H9 (cell line): ENCODE measurements at regions not wholly inside any gene's neighbourhood (a gene's known extent, or its start where the extent isn't known, plus 50 kb on each side); places are given as distances from the start of the nearest gene placed in this dataset.

Experiments
- DNase-seq: peaks from one replicate; pipeline ENCODE4 v3.0.0-alpha.2; 2017
- H2AFZ ChIP-seq: one replicate; pipeline ENCODE4 v1.6.1; 2013; ENCODE audit warnings: mild to moderate bottlenecking, low read length, control low read depth, moderate library complexity
- H2AK5ac ChIP-seq: 2 replicates; pipeline ENCODE4 v1.6.1; 2013; ENCODE audit warnings: low read length, control low read depth, mixed read lengths; ENCODE audit not compliant: insufficient read length
- H2BK120ac ChIP-seq: one replicate; pipeline ENCODE4 v1.6.1; 2013; ENCODE audit warnings: low read depth, mild to moderate bottlenecking, low read length, control low read depth, inconsistent platforms; ENCODE audit not compliant: poor library complexity, severe bottlenecking
- H2BK12ac ChIP-seq: 2 replicates; pipeline ENCODE4 v1.6.1; 2013; ENCODE audit warnings: low read length, control low read depth, mixed read lengths, low read depth; ENCODE audit not compliant: insufficient read length
- H2BK15ac ChIP-seq: 2 replicates; pipeline ENCODE4 v1.6.1; 2013; ENCODE audit warnings: low read depth, low read length, control low read depth
- H2BK20ac ChIP-seq: one replicate; pipeline ENCODE4 v1.6.1; 2013; ENCODE audit warnings: low read depth, mild to moderate bottlenecking, low read length, control low read depth, inconsistent platforms; ENCODE audit not compliant: poor library complexity, severe bottlenecking
- H2BK5ac ChIP-seq: 2 replicates; pipeline ENCODE4 v1.6.1; 2013; ENCODE audit warnings: low read length, control low read depth, mixed read lengths; ENCODE audit not compliant: insufficient read length
- H3K14ac ChIP-seq: 2 replicates; pipeline ENCODE4 v1.6.1; 2013; ENCODE audit warnings: low read length, control low read depth; ENCODE audit not compliant: insufficient read depth
- H3K18ac ChIP-seq: 2 replicates; pipeline ENCODE4 v1.6.1; 2013; ENCODE audit warnings: low read depth, mild to moderate bottlenecking, mixed read lengths, low read length, control low read depth; ENCODE audit not compliant: insufficient read length
- H3K23ac ChIP-seq: 2 replicates; pipeline ENCODE4 v1.6.1; 2013; ENCODE audit warnings: low read length, control low read depth, mixed read lengths, low read depth; ENCODE audit not compliant: insufficient read length
- H3K23me2 ChIP-seq: 2 replicates; pipeline ENCODE4 v1.6.1; 2013; ENCODE audit warnings: low read depth, mild to moderate bottlenecking, mixed read lengths, low read length, control low read depth; ENCODE audit not compliant: insufficient read length, poor library complexity, severe bottlenecking
- H3K27ac ChIP-seq: 2 replicates; pipeline ENCODE4 v1.5.1; 2013; ENCODE audit warnings: low read length, control low read depth, mixed read lengths, low read depth; ENCODE audit not compliant: insufficient read length
- H3K27me3 ChIP-seq: 2 replicates; pipeline ENCODE4 v1.6.1; 2013; ENCODE audit warnings: low read length, control low read depth, inconsistent platforms; ENCODE audit not compliant: insufficient read depth
- H3K4ac ChIP-seq: 2 replicates; pipeline ENCODE4 v1.6.1; 2013; ENCODE audit warnings: low read depth, mild to moderate bottlenecking, control low read depth, inconsistent platforms, low read length, moderate library complexity
- H3K4me1 ChIP-seq: 2 replicates; pipeline ENCODE4 v1.6.1; 2013; ENCODE audit warnings: low read length, control low read depth, inconsistent platforms; ENCODE audit not compliant: insufficient read depth
- H3K4me2 ChIP-seq: 2 replicates; pipeline ENCODE4 v1.6.1; 2013; ENCODE audit warnings: low read length, control low read depth, mixed read lengths; ENCODE audit not compliant: insufficient read length, insufficient read depth
- H3K56ac ChIP-seq: 2 replicates; pipeline ENCODE4 v1.6.1; 2013; ENCODE audit warnings: low read depth, mild to moderate bottlenecking, mixed read lengths, low read length, control low read depth; ENCODE audit not compliant: insufficient read length
- H3K79me1 ChIP-seq: 2 replicates; pipeline ENCODE4 v1.6.1; 2013; ENCODE audit warnings: low read depth, mild to moderate bottlenecking, moderate library complexity, low read length, control low read depth, inconsistent platforms; ENCODE audit not compliant: insufficient read depth, poor library complexity, severe bottlenecking
- H3K79me2 ChIP-seq: 2 replicates; pipeline ENCODE4 v1.6.1; 2013; ENCODE audit warnings: low read length, control low read depth, inconsistent platforms; ENCODE audit not compliant: insufficient read depth
- H3K9ac ChIP-seq: 2 replicates; pipeline ENCODE4 v1.6.1; 2013; ENCODE audit warnings: low read length, control low read depth, mixed read lengths; ENCODE audit not compliant: insufficient read length; ENCODE audit errors: extremely low read depth
- H3K9me3 ChIP-seq: one replicate; pipeline ENCODE4 v1.6.1; 2013; ENCODE audit warnings: low read depth, low read length, inconsistent platforms; ENCODE audit not compliant: control insufficient read depth
- H3T11ph ChIP-seq: one replicate; pipeline ENCODE4 v1.6.1; 2013; ENCODE audit warnings: mild to moderate bottlenecking, low read length, control low read depth, inconsistent platforms
- H4K20me1 ChIP-seq: one replicate; pipeline ENCODE4 v1.6.1; 2013; ENCODE audit not compliant: control insufficient read depth, insufficient read length, insufficient read depth
- H4K5ac ChIP-seq: 2 replicates; pipeline ENCODE4 v1.6.1; 2013; ENCODE audit warnings: low read depth, mild to moderate bottlenecking, mixed read lengths, low read length, control low read depth; ENCODE audit not compliant: insufficient read length
- H4K8ac ChIP-seq: replicated peaks from 2 replicates; pipeline ENCODE4 v1.6.1; 2013; ENCODE audit warnings: low read length, control low read depth, mixed read lengths, low read depth; ENCODE audit not compliant: insufficient read length
- H4K91ac ChIP-seq: 2 replicates; pipeline ENCODE4 v1.6.1; 2013; ENCODE audit warnings: low read depth, mild to moderate bottlenecking, moderate library complexity, mixed read lengths, low read length, control low read depth; ENCODE audit not compliant: insufficient read length
- H3K27ac Mint-ChIP-seq, 3 experiments: 2 replicates in 2 of 3; 3 replicates in 1 of 3; pipeline ENCODE4 v1.8.0; 2020 to 2021; ENCODE audit warnings: mixed read lengths in 3 of 3, mild to moderate bottlenecking in 1 of 3, moderate library complexity in 1 of 3
- H3K27me3 Mint-ChIP-seq: 2 replicates; pipeline ENCODE4 v1.8.0; 2021; ENCODE audit warnings: low read depth, mild to moderate bottlenecking, moderate library complexity, mixed read lengths
- H3K36me3 Mint-ChIP-seq, 3 experiments: 2 replicates in 2 of 3; 3 replicates in 1 of 3; pipeline ENCODE4 v1.8.0; 2020 to 2021; ENCODE audit warnings: low read depth in 3 of 3, mixed read lengths in 3 of 3; ENCODE audit not compliant: insufficient read depth in 1 of 3
- H3K4me1 Mint-ChIP-seq, 2 experiments: 2 replicates each; pipeline ENCODE4 v1.8.0; 2020; ENCODE audit warnings: mixed read lengths in 2 of 2
- H3K4me3 Mint-ChIP-seq, 2 experiments: 2 replicates in 1 of 2; 3 replicates in 1 of 2; pipeline ENCODE4 v1.8.0; 2020 to 2021; ENCODE audit warnings: mild to moderate bottlenecking in 2 of 2, mixed read lengths in 2 of 2, moderate library complexity in 1 of 2
- H3K9me3 Mint-ChIP-seq, 2 experiments: 2 replicates in 1 of 2; 3 replicates in 1 of 2; pipeline ENCODE4 v1.8.0; 2020; ENCODE audit warnings: mild to moderate bottlenecking in 2 of 2, mixed read lengths in 2 of 2, moderate library complexity in 1 of 2
- WGBS: extraction: QIAGEN DNeasy Blood & Tissue Kit; methylation state at CpG from one replicate; pipeline ENCODE4 v1.1.7; 2013; ENCODE audit warnings: missing lambda C conversion rate, low lambda C conversion rate, mixed read lengths; ENCODE audit not compliant: insufficient read length; ENCODE audit errors: extremely low coverage; 5-methylcytosine and 5-hydroxymethylcytosine counted together
- TF ChIP-seq, protein P1 (sequence below): fragments of 200-600 bp; sonication (generic); conservative IDR thresholded peaks from 3 replicates; pipeline ENCODE4 v1.8.0; 2021; ENCODE audit warnings: antibody characterized with exemption, mild to moderate bottlenecking

GRCh38 chr1:18556364-18556763 is 74.3 kb upstream of the PAX7 start:
- no peak overlapping the region for H4K8ac ChIP-seq
- no peak overlapping the region for H3K18ac ChIP-seq
- Mint-ChIP-seq H3K36me3 (no peaks in the 10 kb centered on the region), H3K27me3 (peaks cover 85% of the 10 kb centered on the region), H3K9me3 (no peaks in the 10 kb centered on the region; a peak in 1 of 5 replicates), H3K4me1 (peaks cover 30 to 40% of the 10 kb centered on the region in 2 experiments), H3K4me3 (peak overlapping the region in 1 of 2 experiments; percentile 28; a peak in 1 of 5 replicates), H3K27ac (no peak overlapping the region)
- no peak overlapping the region for H2AFZ ChIP-seq
- H3K14ac ChIP-seq, result no peak overlapping the region
- WGBS, result no CpG with 5 or more reads among the region's 4 CpGs
- H4K91ac ChIP-seq, result no peak overlapping the region
- no peaks in the 10 kb centered on the region for H3K79me1 ChIP-seq
- no peak overlapping the region for H2BK12ac ChIP-seq
- no peak overlapping the region for H3K4ac ChIP-seq
- no peaks in the 10 kb centered on the region for H4K20me1 ChIP-seq
- H3K9me3 ChIP-seq, result no peaks in the 10 kb centered on the region
- H3T11ph ChIP-seq, result no peak overlapping the region
- TF ChIP-seq, protein P1, sequence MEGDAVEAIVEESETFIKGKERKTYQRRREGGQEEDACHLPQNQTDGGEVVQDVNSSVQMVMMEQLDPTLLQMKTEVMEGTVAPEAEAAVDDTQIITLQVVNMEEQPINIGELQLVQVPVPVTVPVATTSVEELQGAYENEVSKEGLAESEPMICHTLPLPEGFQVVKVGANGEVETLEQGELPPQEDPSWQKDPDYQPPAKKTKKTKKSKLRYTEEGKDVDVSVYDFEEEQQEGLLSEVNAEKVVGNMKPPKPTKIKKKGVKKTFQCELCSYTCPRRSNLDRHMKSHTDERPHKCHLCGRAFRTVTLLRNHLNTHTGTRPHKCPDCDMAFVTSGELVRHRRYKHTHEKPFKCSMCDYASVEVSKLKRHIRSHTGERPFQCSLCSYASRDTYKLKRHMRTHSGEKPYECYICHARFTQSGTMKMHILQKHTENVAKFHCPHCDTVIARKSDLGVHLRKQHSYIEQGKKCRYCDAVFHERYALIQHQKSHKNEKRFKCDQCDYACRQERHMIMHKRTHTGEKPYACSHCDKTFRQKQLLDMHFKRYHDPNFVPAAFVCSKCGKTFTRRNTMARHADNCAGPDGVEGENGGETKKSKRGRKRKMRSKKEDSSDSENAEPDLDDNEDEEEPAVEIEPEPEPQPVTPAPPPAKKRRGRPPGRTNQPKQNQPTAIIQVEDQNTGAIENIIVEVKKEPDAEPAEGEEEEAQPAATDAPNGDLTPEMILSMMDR, result peak; percentile 66
- no peak overlapping the region for H3K4me2 ChIP-seq
- H3K27me3 ChIP-seq, result no peaks in the 10 kb centered on the region; the same call in 1 of the 2 replicates
- no peaks in the 10 kb centered on the region for H3K4me1 ChIP-seq
- no peaks in the 10 kb centered on the region for H3K23me2 ChIP-seq
- H2BK20ac ChIP-seq, result no peak overlapping the region
- no peak overlapping the region for H2AK5ac ChIP-seq
- no peak overlapping the region for H2BK5ac ChIP-seq
- no peak overlapping the region for H2BK15ac ChIP-seq
- H3K56ac ChIP-seq, result no peak overlapping the region
- no peak overlapping the region for H2BK120ac ChIP-seq
- no peak overlapping the region for H3K27ac ChIP-seq
- H3K23ac ChIP-seq, result no peak overlapping the region
- H3K9ac ChIP-seq, result no peak overlapping the region
- DNase-seq, result no peak
- no peak overlapping the region for H4K5ac ChIP-seq
- H3K79me2 ChIP-seq, result no peaks in the 10 kb centered on the region
